CD4-positive, alpha-beta T cell treated with Interleukin-10 for 1 hour (primary cell): ENCODE measurements at regions not wholly inside any gene's neighbourhood (a gene's known extent, or its start where the extent isn't known, plus 50 kb on each side); places are given as distances from the start of the nearest gene placed in this dataset.

ENCODE experiments used
- DNase-seq: peaks from one replicate; pipeline ENCODE4 v3.0.0-alpha.2; 2020

DNA sequence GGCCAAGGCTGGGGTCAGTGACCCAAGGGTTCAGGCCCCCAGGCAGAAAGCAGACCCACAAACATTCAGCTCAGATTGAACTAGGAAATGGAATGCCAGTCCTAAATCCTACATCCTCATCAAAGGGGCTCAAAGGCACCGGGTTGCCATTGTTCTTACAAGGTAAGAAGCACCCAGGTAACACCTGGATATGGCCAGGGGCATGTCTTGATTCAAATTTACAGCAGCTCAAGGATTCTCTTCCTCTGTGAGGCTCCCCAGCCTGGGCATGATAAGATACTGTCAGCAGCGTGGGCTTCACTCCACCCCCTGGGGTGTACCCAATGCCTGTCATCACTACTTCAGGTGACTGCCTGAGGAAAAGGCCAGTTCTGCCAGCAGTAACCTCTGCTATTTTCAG is 92.1 kb upstream of the FSTL4 start:
- DNase-seq: no peak

DNA sequence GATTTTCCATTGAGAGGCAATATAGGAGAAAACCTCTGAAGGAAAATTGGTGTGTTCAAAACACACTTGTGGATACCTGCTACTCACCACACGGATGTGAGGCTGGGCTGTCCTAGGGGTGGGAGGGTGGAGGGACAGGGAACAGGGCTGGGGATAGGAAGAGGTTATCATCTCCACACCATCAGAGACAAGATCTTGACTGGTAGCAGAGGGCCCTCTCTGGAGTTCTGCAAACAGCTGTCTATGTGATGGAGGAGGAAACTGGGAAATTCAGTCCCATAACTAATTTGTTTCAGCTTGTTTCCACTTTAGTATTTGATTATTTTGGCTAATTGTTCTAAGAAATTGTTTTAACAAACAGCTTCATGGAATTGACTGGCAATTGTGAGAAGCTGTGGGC is 91.6 kb upstream of the FSTL4 start:
- no peak for DNase-seq

DNA sequence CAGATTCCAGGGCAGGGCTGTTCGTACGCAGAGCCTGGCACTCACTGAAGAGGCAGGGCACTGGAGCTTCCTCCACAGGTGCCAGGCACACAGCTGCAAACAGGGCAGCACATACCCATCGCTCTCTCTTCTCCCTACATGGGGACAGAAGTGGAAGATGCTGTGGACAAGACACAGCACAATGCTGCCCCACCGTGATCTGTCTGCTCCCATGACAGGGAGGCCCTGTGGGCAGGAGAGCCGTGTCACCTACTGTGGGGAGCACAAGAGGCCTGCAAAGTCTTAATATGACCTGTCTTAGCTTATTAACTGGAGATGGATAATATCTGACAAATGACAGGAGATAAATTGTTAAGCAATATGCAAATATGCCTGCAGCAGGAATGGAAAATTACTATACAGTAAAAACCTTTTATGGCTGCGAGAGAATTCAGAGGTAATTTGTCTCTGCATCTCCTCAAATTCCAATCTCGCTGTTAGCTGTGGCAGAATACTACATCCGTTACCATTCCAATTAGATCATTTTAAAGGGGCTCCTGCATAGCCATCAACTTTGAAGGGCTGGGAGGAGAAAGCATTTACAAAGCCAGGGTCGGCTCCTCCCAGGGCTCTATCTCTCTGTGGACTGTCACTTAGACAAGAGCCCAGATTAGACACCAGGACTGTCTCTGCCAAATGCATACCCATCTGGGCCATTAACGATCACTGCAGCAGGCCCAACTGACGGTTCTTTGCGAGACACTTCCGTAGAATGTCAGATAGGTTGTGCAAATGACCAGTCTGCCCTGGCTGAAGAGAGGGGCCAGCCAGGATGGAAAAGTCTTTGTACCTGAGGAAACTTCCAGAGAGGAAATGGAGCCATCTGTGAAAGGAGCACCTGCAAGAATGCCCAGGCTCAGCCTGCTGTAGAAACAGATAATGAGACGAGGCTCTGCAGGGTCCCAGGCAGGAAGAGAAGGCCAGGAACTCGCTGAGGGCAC is 90.7 kb upstream of the FSTL4 start:
- no peak for DNase-seq

DNA sequence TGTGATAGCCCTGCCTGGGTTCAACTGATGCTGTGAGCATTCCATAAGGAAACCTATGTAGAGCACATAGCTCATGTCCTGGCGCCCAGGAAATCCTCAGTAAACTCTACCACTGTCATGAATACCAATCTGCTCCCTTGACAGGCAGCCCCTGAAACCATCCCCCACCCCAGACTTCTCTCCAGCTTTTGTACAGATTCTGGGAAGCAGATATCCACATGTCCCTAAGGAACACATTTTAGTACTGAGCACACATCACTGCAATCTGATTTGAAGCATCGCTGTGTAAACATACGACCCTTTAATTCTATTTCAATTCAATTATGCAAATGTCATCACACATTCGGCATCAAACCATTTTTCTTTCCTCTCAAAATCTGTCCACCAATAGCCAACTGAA is 89.5 kb upstream of the FSTL4 start:
- DNase-seq: no peak

DNA sequence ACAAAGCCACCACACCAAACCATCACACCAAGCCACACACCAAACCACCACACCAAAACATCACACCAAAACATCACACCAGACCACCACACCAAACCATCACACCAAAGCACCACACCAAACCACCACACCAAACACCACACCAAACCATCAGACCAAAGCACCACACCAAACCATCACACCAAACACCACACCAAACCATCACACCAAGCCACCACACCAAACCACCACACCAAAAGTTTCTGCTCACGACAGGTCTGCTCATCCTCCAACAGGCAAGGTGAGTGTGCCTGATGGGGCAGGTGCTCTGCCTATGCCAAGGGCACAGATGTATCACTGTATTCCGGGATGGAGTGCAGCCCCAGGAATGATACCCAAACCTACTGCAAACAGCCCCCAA is 87.9 kb upstream of the FSTL4 start:
- no peak for DNase-seq

DNA sequence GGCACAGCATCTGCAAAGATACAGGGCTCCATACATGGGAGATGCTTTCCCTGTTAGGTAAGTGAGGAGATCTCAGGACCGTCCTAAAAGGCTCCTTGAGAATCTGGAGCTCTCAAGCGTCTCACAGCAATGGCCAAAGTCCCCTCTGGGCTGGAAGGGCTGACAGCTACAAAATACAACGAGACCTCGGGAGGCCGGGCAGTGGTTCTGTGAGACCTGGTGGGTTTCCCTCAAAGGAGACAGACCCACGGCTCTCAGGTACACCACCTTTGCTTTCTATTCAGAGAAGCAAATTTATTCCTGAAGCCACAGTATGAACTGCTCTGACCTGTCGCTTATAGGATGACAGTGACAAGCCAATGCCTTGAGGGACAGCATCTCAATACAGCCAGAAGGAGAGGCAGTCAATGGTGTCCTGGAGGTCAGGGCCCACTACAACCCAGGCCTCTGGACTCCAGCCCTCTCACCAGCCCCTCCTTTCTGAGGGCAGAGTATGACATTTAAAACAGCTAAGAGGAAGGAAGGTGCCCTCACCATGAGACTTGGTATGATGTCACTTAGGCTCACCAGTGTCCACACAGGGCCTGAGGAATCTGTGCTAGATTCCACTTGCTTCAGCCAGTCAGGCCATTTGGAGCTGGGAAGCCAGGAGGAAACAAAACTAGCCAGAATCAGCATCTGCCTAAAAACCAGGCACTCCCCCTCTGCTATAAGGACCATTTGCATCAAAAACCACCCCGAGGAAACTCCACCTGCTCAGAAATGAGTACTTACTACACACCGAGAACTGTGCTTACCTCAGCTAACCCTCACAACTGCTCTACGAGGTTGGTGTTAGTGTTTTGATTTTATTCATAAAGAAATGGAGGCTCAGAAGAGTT is 86.5 kb upstream of the FSTL4 start:
- no peak for DNase-seq

DNA sequence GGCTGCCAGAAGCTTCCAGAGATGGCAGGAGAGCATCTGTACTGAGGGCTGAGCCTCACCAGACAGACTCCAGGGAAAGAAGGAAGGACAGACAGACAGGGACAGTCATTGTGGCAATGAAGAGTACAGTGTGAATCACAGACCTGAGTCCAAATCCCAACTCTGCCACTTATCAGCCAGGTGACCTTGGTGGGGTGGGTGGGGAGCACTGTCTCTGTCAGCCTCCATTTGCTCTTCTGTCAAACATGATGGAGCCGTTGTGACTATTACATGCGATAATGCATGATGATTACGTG is 85.9 kb upstream of the FSTL4 start:
- no peak for DNase-seq

DNA sequence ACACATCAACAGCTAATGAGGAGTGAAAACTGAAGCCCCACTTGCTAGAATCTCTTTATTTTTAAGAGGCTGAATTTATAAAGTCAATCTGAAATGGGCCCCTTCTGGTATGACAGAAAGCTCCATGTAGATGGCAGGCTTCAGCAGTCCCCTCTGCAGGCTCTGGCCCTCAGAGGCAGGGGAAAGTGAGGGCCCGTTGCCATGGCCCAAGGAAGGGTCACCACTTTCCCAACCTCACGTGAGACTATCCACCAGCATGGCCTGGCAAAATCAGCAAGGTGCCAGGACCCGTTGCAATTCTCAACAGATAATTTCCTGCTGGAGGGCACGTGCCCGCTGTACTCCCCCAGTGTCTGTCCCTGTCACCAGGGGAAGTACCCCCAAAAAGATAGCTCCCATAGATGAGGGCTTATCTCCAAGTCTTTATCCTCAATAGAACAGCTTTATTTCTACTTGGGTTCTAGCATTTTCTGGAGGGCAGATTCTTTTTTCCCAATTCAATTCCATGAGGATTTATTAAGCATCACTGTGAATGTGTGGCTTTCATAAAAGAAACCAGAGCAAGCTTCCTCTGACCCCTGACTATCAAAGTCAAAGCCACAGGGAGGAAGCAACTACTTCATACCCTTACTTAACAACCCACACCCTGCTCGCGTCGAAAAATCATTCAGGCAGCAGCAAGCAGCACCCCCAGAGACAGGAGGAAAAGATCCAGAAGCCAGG is 85.4 kb upstream of the FSTL4 start:
- no peak for DNase-seq

DNA sequence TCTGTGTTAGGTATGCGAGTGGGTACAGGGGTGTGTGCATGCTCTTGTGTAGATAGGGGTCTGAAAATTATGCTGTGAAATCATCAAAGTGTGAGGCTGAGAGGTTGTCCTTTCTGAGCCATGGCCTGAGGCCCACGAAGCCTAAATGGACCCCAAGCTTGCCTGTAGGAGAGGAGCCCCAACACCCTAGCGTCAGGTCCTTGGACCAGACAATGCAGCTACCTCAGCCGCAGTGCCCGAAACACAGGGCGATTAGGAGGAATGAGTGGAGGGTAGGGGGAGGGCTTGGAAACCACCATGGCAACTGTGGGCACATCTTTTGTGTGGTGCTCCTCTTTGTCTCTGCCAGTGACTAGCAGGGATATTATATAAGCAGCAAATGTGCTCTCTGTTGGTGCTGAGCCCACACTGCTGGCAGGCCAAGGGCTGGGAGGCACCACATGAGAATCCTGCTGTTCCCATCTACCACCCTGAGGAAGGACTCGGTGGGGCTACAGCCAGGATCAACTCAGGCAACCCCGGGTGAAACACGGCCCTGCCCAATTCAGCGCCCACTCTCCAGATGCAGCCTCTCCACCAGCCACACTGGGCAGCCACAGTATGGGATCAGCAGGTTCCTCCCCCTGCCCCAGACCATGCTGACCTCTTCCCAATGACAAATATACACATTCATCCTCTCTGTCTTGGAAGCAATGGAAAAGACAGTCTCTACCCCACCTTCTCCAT is 84.6 kb upstream of the FSTL4 start:
- no peak for DNase-seq

DNA sequence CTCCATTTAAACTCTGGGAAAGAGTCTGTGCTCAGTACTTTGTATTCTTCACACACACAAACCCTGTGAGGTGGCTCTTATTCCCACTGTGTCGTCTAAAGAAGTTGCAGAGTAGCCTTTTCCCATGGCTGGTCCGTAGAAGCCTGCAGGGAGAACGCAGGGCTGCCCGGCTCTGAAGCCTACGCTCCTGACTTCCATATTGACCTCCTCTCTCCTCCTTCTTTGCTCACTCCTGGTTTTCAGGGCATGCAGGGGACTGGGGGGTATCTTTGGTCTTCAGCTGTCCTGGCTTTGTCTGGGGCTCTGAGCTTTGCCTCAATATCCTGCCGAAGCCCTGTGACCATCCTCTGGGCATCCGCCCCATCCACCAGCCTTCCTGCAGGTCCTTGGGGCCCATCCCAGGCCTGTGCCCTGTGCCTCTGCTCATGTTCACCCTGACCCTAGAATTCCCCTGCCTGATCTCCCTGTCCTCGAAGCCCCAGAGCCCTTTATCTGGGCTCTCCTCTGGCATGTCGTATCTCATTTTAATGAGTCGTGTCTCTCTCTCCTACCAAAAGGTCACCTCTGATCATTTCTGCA is 83.8 kb upstream of the FSTL4 start:
- DNase-seq: no peak

DNA sequence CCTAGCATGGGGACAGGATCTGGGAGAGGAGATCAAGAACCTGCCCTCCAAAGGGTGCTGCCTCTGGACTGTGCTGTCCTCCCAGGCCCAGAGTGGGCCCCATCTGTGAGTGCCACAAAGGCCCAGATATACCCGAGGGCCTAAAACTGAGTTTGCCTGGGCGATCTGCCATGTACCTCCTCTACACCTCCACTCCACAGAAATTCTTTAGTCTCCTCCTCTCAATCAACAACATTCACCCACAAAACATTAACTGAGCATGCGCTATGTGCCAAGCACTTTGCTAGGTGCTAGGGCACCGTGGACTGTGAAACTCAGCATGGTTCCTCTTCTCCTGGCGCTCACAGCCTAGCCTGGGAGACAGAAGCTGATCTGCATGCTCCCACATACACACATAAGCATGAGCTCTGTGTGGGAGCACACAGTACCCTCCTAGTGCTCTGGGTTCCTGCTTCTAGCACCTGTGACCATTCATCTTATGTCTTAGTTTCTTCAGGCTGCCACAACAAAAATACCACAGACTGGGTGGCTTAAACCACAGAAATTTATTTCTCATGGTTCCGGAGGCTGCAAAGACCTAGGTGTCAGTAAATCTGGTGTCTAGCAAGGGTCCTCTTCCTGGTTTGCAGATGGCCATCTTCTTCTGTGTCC is 82.0 kb upstream of the FSTL4 start:
- DNase-seq: no peak

DNA sequence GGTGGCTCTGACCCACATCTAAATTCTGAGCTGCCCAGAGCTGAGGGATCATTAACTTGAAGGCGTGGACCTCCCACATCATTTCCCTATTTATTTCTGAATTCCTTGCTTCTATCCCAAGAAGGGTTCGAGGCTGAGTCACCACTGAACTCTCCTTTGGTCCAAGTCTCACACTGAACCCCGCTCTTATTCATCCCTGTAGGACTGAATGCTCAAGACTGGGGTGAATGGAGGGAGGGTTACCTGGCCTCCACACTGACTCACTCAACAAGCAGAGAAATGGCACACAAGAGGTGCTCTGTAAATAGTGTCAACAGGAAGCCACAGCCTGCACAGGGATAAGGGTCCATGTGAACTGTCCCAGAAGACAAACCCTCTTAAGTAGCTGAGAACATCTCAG is 79.1 kb upstream of the FSTL4 start:
- no peak for DNase-seq

DNA sequence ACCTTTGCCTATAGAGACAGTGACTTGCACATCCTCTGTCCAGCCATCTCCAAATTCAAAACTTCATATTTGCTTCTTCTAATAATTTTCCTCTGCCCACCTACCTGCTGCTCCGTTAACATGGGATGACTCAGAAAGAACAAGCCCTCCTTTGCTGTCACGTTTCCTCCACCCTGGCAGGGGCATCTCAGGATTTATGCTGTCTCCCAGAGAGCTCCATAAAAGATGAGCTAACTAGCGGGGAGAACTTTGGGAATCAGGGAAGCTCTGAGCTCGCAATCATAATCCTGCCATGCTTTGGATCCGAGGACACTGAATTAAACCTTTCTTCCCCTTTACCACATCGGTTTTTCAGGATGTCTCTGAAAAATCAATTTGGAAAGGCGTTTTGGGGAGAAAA is 78.4 kb upstream of the FSTL4 start:
- no peak for DNase-seq

DNA sequence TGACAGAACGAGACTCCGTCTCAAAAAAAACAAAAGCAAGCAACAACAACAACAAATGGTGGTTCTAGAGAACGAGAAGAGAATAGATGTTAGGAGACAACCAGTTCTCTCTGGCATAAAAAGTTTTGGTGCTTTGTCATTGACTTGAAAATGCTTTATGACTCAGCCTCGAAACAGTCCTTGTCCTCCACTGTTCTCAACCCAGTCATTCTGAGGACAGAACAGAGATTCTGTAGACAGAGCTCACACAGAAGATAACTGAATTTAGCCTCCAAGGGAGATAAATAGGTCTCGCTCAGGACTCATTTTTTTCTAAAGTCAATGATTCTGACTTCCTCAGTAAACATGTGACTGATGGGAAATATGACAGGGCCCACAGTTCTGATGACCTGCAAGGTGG is 76.0 kb upstream of the FSTL4 start:
- DNase-seq: no peak

DNA sequence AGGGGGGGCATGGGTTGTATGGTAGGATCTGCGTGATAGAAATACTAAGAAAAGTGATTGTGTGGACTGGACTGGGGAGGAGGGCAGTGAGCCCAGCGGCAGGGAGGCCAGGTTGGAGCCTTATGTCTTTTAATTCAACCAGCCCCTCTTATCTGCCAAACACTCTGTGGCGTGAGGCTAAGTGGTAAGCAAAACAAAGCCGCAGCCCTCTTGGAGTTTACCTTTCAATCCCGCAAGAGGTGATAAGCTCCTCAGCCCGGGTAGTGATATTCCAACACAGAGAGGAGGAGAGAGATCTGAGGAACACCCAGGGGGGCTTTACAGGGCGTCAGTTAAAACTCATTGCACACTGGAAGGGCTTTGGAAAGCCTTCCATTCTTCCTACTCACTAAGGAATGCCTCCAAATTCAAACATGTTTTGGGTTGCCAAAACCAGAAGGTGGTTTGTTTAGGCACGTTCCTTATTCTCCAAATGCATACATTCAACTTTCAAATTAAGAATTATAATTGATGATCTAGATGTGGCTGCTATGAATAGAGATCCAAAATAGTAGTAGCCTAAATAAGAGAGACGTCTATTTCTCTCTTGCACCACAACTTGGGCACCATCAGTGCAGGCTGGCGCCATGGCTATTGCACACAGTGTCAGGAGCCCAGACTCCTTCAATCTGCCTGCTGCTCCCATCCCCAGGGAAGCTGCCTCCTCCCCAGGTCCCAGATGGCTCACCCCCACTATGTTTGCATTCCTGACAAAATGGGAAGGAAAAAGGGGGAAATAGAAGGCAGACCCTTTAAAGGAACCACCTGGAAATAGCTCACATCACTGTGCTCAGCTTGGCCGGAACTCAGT is 75.1 kb upstream of the FSTL4 start:
- no peak for DNase-seq

DNA sequence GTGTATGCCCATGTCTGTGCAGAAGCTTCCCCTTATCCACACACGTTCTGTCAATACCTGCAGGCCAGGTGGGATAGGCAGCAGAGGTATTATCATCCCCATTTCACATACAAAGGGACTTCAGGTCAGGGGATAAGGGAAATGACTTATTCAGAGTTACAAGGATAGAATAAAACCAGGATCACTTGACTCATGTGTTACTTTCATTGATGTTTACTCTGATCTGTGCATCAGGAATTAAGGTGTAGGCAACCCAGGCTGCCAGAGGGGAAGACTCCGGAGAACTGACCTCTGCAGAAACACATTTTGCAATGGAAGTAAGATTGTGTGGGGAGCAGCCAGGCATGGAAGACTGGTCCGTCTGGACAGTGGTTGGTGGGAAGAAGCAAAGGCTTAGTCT is 74.2 kb upstream of the FSTL4 start:
- no peak for DNase-seq

DNA sequence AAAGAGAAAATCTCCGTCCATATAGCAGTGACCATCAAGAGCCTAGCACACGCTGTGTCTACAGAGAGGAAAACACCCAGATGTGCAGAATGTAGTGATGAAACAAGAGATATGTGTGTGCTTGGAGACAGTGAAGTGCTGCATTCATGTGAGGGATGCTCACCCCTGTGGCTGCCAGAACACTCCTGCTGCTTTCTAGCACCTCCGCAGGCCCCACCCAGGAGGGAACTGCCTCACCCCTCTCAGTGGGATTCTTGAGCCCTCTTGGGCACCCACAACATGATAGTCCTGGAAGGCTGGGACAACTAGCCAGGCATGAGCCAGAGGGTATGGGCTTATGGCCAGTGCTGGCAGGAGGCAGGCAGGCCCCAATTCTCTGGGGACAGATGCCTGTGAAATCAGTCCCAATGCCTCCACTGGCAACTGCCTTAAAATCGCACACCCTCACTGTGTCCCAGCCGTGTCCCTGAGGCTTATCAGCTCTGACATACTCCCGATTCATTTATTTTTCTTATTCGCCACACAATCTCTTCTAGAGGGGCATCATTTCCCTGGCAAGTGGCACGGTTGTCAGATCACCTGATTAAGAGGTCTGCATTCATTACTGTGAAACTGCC is 73.2 kb upstream of the FSTL4 start:
- no peak for DNase-seq

DNA sequence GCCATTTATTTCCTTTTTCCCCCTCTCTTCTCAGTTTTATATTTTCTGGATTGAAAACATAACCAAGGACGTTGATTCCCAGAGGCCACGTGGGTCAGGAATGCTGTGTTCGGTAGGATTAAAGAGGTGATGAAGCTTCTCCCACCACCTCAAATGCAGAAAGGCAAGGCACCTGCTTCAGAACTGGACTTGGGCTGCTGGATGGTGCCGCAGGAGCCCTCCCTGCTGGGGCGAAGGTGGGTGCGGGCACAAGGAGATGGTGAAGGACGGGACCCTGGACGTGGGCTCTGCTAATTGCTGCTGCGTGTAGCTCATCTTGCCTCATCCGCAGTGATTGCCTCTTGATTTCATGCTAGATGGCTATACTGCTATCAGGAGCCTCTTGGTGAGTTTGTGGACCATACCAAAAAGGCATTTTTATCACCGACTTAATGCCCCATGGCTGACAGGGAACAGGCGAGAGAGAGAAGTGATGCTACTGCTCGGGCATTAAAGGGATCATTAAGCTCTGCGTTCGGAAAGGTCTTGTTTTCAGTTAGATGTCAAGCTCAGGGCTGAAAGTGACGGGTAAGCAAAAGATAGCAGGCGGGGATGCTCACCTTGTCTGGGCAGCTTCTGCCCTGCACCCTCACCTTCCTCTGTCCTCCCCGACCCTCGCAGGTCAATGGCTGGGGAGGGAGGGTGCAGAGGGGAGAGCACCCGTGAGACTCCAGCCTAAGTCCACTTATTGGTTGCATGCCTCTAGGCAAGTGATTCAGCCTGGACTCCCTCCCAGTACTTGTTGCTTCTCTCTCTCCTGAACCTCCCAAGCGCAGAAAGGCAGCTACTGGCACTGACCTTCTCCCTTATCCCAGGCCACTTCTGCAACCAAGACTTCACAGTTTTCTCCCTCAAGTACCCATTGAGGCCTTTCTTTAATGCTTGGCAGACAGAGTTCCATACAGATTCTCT is 71.6 kb upstream of the FSTL4 start:
- no peak for DNase-seq

DNA sequence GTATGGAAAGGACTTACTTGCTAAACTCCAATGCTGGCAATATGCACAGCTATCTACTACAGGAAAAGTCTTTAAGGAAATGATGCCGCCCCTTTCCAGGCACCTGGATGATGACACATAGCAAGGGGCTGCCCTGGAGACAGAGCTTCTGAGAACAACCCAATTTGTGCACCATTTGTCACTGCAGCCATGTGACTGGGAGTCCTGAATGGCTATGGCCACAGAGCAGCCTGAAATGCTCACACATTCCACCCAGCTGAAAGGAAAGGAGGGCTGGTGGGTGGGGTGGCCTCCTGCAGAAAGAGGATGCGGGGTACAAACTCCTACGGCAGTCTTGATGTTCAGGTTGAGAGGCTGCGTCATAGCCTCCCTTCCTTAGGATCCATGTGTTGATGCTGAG is 70.1 kb upstream of the FSTL4 start:
- no peak for DNase-seq
